GM19463 (cell line): ENCODE measurements at regions not wholly inside any gene's neighbourhood (a gene's known extent, or its start where the extent isn't known, plus 50 kb on each side); places are given as distances from the start of the nearest gene placed in this dataset.
"Not testable (repeated sequence)": the region's sequence is repeated elsewhere in the genome, so short reads cannot be mapped to it uniquely, and the experiment has no call there.

Experiments used
- ATAC-seq: cut with Tn5 transposase; IDR thresholded peaks from one replicate; pipeline ENCODE4 v1.9.1; 2021; ENCODE audit warnings: mild to moderate bottlenecking, moderate library complexity; ENCODE audit not compliant: unreplicated experiment

DNA sequence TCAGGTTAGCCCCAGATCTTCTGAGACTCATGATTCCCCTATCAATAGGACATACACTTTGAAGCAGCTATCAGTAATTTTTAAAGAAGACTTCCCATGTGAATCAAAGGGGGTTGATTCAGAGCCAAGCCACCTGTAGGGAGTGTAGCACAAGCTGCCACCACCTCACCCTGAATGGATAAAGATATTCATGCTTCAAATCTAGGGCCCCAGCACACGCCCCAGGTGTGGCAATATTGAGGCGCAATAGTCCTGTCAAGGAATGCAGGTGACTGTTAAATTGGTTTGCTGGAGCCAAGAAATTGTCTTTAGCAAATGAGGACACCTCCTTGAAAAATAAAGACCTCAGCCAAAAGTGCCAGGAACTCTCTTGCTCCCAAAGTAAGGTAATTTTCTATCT is 404.4 kb downstream of the MAFB start:
- no peak for ATAC-seq

DNA sequence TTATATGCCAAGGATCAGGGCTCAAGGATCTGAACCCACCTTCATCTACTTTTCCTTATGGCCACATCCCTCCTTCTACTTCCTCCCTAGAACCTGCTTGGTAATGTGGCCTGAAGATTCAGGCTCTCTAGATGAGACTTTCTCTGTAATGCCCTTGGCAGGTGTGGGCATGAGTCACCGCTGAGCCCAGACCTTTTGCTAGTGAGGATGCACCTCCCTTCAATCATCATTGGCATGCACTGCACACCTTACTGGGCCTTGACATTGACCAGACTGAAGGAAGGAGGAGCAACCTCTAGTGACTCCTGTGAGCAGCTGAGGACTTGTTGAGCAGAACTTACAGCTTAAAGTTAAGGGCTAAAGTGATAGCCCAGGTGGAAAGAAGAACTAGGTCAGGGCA is 405.3 kb downstream of the MAFB start:
- ATAC-seq, result no peak

DNA sequence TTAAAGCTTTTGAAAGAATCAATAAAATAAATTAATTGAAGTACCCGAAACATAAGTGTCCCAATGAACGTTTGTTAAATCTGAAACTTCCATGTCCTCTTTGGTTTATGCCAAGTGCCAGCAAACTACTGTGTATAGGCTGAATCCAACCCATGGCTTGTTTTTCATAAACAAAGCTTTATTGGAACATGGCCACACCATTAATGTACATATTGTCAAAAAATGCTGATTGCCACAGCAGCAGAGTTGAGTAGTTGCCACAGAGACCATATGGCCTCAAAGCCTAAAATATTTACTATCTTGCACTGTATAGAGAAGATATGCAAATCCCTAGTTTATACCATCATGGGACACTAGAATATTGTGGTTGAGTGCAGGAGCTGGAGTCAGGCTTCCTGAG is 406.1 kb downstream of the MAFB start:
- ATAC-seq, result no peak

DNA sequence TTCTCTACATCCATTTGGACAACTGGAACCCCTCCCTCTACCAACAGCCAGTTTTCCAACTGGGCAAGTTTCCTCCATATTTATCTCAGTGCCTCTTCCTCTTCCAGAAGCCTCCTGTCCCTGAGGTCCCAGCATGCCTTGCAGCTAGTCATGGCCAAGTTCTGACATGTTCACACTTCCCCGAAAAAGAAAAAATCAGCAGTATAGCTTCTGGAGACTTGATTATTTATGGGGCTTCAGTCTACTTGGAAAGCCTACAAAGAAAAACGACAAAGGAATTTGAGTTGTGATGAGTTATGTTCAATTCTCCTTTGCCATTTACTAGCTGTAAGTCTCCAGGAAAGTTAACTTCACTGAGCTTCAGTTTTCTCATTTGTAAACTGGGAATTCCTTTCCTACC is 406.5 kb downstream of the MAFB start:
- ATAC-seq, result no peak

DNA sequence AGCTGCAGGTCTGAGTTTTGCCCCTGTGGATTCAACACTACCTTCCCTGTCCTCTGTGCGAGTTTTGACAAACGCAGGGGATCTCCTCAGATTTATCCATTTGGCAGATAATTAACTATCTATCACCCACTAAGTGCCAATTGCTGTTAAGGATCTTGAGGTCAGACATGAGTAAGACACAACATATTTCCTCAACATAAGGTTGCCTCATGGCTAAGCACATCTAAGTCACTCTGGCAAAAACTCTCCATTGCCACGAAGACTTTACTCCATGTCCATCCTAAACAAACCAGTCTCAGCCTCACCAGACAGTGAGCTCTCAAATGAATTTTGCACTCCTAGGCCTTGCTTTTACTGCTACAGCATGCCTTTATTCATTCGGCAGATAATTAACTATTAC is 408.4 kb downstream of the MAFB start:
- ATAC-seq, result no peak

DNA sequence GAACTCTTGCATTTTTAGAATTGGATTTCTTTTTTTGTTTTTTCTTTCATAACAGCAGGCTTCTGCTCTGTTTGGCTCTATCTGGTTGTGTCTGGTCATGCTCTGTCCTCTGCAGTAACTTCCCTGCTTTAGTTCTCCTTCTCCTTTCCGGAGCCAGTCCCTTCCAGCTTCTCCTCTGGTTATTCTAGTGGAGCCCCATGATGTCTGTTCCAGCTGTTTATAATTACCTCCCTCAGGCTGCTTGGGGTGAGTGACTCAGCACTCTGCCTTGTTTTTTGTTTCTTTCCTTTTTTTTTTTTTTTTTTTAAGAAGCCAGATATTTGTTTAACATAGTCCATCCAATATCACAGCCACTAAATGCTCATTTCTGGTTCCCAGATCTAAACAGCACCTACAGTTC is 409.6 kb downstream of the MAFB start:
- ATAC-seq, result no peak

DNA sequence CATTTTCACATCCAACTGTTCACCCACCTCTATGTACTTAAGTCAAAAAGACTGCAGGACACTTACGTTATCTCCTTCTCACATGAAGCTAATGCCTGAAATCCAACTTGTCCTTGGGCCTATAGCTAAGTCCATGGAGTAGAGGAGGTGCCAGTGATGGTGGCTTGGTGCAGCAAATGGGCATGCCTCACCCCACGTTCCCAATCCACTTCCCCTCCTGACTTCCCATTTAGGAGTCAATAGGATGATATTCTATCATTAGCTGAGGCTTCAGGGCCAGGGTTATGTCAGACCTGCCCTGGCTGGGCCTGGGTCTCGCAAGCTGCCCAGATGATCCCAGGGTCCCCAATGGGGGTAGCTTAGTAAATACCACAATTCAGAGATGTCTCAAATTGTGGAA is 410.4 kb downstream of the MAFB start:
- no peak for ATAC-seq

DNA sequence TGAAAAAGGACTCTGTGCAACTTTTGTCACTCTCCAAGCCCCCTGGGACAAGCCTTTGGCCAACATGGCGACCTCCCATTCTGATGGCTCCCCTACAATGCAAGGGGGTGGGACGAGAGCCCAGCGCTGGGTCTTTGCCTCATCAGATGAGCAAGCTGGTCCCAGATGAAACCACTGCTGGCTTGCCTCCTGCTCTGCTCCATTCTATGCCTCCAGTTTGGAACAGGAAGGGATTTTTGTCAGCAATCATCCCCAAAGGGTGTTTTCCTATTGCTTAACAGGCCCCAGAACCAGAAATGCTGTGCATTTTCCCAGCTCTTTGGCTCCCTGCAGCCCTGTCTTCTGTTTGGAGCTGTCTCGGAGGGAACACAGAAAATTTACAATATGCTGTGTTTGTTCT is 412.7 kb downstream of the MAFB start:
- no peak for ATAC-seq

DNA sequence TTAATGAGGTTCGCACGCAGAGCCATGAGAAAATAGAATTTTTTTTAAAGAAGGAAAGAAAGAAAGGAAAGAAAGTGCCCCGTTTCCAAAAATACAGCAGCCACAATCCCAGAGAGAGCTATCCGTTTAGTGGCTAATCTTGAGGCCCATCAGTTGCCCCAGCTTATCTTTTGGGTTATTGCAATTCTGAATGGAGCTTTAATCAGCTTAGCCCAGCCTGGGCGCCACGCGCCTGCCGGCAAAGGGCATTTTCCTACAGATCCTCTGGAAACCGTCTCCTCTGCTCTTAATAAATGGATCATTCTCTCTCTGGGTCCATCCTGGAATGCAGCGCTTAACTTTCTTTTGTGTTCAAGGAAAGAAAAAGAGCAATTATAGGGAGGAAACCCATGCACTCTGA is 413.3 kb downstream of the MAFB start:
- ATAC-seq, result no peak

DNA sequence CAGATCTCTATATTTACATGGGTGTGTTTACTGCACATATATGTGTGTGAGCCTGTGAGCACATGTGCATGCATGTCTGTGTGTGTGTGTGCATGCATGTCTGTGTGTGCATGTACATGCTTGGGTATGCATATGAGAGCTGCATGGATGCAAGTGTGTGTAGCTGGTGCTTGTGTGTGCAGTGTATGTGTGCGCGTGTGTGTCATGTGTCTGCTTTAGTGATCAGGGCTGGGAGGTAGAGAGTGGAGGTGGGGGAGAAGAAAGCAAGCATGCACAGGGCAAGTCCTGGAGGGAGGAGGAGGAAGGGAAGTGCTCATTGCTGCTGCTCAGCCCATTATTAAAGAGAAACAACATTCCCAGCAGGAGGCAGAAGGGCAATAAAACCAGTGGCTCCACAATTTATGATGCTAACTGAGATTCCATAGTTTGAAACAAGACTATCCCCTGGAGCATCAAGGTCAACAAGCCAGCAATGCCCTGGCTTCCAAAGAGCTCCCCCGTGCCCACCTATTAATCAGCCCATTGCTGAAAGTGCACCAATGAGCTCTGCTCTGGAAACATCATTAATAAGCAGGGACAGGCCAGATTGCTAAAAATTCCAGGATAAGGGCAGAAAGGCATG is 414.0 kb downstream of the MAFB start:
- ATAC-seq, result no peak

DNA sequence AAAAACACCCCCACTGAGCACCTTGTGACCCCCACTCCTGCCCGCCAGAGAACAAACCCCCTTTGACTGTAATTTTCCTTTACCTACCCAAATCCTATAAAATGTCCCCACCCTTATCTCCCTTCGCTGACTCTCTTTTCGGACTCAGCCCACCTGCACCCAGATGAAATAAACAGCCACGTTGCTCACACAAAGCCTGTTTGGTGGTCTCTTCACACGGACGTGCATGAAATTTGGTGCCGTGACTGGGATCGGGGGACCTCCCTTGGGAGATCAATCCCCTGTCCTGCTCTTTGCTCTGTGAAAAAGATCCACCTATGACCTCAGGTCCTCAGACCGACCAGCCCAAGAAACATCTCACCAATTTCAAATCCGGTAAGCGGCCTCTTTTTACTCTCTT is 419.8 kb downstream of the MAFB start:
- ATAC-seq, result not testable (repeated sequence)

DNA sequence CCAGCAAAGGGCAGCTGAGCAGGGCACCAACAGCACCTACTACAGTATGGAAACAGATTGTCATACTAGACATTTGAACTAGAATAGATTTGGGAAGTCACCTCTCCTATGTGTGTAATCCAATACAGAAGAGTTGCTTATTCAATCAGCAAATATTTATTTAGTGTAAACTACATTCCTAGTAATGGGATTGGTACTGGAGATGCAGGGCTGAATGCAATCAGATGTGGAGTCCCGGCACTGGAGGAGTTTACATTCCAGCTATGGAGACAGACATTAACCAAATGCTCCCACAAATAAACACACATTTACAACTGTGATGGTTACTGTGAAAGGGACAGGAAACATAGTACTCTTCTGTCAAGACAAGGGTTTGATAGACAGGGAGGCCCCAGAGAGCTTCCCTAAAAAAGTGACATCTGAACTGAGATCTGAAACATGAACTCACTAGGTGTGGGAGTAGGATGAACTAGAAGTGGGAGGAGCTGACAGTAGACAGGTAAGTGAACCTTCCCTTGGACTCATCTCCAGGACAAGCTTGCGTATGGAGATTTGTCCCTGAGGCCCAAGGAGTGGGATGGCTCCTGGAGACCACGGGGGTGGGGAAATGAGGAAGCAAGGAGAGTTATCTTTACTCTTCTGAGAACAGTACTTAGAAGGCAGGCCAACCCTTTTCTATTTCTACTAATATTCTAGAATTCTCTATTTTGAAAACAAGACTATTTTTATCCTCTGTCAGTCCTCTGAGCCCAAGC is 420.5 kb downstream of the MAFB start:
- no peak for ATAC-seq

DNA sequence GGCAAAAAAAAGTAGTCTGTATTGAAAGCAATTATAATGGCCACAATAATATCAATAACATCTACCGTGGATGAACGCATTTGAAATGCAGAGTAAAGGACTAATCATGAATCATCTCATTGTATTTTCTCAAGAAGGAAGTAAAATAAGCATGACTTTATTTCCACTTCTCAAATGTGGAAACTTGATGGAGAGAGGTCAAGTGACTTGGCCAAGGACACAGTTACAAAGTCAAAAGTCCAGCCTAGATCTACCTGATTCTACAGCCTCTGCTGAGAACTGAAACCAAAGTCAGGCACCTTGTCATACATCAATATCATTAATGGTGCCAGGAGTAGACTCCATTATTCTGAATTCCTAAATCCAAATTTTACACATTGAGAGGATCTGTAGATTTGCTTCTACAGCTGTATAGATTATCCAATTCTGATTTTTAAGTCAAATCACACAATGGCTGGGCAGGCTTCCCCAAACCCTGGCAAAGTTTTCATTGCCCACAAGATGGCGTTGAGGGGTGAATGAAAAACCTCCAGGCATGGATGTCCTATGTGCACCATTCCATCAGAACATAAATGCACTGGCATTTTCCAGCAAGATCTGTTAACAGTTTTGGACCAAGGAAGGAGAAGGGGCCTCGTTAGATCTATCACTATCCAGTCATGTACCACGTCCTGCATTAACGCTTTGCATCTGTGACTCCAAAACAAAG is 423.1 kb downstream of the MAFB start:
- no peak for ATAC-seq

DNA sequence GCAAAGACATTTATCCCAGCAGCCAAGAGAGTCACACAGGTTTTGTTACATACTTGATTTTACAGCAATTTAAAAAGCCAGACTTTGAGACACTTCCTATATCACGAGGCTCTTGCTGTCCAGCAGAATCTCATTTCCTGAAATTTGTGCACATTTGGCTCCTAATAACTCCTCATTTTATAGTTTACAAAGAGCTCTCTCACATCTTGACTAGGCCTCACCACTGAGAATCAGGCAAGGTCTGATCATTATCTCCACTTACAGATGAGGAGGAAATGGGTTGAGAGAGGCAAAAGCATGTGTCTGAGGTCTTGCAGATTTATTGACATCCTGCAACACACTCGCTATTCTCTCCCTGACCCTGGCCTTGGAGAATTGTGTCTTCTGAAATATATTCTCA is 426.8 kb downstream of the MAFB start:
- no peak for ATAC-seq

DNA sequence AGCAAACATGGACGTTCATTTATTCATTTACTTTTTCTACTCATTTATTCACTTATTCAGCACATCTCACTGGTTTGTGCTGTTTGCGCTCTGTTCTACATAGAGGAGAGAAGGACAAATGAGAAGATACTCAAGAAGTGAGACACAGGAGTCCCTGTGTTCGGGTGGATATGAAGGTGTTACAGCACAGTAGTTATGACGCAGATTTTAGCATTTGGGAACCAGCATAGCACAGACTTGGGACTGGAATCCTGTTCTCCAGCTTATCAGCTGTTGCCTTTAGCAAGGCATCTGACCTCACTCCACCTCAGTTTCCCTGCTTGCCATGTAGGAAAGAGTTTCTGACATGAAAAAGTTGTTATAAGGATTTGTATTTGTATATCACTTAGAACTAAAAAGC is 430.1 kb downstream of the MAFB start:
- no peak for ATAC-seq

DNA sequence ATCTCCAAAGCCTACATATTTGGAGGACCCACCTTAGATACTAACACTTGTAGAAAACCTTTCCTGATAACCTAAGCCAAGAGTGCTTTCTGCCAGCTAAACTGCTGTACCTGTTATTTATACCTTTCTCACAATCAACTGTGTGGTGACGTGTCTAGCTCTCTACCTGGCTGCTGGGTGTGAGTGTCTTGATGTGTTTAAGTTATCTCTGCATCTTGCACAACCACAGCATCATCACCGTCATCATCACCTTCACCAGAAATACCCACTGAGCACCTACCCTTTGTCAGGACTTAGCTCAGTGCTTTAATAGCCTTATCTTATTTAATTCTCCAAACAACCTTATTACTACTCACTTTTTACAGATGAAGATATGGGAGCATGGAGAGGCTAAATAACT is 431.3 kb downstream of the MAFB start:
- ATAC-seq, result no peak

DNA sequence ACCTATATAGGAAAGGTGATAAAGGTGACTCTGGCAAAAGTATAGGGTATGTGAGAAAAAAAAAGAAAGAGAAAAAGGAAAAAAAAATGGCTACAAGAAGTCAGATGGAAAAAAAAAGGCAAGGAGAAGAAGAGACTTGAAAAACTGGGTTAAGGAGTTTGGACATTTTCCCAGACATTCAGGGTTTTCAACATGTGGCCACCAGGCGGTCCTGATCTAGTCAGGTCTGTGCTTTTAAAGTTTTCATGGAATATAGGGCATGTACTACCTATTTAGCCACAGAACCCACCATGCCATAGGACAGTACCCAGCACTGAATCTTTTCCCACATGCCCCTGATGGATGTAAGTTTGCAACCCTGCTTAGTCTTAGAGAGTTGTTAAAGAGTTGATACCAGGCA is 433.7 kb downstream of the MAFB start:
- no peak for ATAC-seq

DNA sequence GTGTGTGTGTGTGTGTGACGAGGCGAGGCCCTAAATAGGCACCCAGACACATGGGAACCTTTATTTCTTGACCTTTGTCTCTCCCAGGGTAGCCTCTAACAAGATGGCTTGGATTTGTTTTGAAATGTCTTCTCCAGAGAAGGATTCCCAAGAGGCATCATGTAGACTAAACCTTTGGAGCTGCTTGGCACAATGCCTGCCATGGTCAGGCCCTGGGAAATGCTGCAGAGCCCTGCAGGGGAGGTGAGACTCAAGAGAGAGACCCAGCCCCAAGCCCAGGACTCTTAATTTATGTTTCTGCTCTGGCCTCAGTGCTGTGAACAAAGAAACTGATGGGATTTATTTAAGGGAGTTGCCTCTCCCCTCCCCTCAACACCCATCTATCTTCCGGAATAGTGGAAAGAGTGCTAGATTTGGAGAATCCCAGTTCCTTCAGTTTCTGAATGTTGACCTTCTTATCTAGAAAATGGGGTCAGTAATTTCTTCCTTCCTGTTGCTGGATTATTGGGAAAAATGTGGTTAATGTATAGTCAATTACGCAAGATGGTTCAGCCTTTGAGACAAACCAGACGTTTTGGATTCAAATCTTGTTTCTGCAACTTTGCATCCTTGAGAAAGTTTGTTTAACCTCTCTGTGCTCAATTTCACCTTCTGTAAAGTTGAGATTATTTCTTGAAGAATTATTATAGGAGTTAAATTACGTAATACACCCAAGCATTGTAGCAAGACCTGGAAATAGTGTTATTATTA is 434.8 kb downstream of the MAFB start:
- no peak for ATAC-seq

DNA sequence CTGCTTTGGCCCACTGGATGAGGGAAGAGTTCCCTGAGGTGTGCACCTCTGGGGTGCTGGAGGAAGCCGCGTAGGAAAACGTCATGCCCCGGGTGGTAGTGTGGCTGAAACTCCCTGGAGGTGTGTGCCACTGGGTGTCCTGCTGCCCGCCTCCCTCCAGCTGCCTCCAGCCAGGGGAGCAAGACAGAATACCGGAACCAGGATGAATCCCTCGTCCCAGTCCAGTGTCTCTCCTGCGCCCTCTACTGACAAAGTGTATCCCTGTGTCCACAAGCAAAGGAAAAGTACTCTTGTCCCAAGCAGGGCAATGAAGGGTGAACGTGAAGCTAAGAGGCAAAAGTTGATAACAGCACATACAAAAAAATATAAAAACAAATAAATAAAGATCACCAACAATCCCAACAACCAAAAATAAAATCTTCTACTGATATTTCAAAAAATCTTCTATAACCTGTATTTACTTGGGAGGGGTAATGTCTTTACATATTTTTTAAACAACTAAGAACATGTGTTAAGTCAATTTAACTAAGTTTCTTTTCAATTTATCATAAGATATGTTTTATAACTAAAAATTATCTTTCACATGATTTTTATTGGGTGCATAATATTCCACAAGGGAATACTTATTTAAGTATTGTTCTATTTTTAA is 437.6 kb downstream of the MAFB start:
- ATAC-seq, result no peak

DNA sequence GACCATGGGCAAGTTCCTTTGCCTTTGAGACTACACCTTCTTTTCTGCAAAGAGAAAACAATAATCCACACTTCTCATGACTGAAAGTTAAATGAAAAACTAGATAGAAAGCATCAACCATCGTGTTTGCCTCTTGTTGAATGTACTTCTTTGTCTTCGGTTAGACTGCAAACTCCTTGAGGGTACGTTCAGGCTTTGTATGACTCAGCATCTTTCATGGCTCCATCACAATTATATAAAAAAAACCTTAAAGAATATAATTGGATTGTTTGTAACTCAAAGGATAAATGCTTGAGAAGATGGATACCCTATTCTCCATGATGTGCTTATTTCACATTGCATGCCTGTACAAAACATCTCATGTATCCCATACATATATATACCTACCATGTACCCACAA is 439.2 kb downstream of the MAFB start:
- ATAC-seq, result no peak

DNA sequence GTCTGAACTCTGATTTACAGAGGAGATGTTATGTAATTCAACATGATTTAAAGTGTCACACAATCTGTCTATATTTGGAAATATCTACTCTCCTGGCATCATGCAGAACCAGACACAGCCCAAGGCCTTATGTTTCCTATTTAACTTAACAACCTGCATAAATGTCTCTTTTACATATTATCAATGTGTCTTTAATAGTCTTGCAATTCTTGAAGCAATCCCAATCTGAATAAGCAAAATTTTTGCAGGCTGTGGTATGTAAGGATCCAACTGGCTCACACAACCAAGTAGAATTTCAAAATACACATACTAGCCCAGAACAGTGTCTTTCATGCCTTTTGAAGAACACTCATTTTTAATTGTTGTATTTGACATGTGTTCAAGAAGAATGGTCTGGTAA is 443.2 kb downstream of the MAFB start:
- no peak for ATAC-seq
